Small intestine (tissue), 7 donors: ENCODE measurements at regions not wholly inside any gene's neighbourhood (a gene's known extent, or its start where the extent isn't known, plus 50 kb on each side); places are given as distances from the start of the nearest gene placed in this dataset.

Experiments
- DNase-seq, 2 donors: peaks; one replicate each; pipeline versions ENCODE4 v3.0.0 to v3.0.0-alpha.2; 2013
- FAIRE-seq: peaks from 2 replicates; lab custom pipeline; 2012; peaks lifted over from hg19 to GRCh38; lab: Jason Lieb, UNC
- H3K27ac ChIP-seq, 3 donors: one replicate each; pipeline ENCODE4 v1.5.1; 2013; ENCODE audit warnings: low read length in 2 of 3, mild to moderate bottlenecking in 2 of 3, control low read depth in 1 of 3, inconsistent platforms in 1 of 3, low read depth in 1 of 3, moderate library complexity in 1 of 3
- H3K27me3 ChIP-seq, 3 donors: one replicate each; pipeline ENCODE4 v1.6.1; 2013; ENCODE audit warnings: low read length in 3 of 3, inconsistent platforms in 1 of 3; ENCODE audit not compliant: control insufficient read depth in 3 of 3, insufficient read depth in 3 of 3
- H3K36me3 ChIP-seq, 3 donors: one replicate each; pipeline ENCODE4 v1.6.1; 2013; ENCODE audit warnings: low read length in 3 of 3, inconsistent platforms in 1 of 3, low read depth in 1 of 3, mild to moderate bottlenecking in 1 of 3, moderate library complexity in 1 of 3; ENCODE audit not compliant: control insufficient read depth in 3 of 3, insufficient read depth in 2 of 3
- H3K4me1 ChIP-seq, 3 donors: one replicate each; pipeline ENCODE4 v1.6.1; 2013; ENCODE audit warnings: low read length in 2 of 3, inconsistent platforms in 1 of 3, low read depth in 1 of 3, mild to moderate bottlenecking in 1 of 3, moderate library complexity in 1 of 3; ENCODE audit not compliant: control insufficient read depth in 3 of 3, insufficient read depth in 2 of 3
- H3K4me3 ChIP-seq, 3 donors: one replicate each; pipeline ENCODE4 v1.5.1; 2013; ENCODE audit warnings: low read length in 3 of 3, control low read depth in 1 of 3, inconsistent platforms in 1 of 3, low read depth in 1 of 3, mild to moderate bottlenecking in 1 of 3, moderate library complexity in 1 of 3
- H3K9me3 ChIP-seq, 2 donors: one replicate each; pipeline ENCODE4 v1.6.1; 2013; ENCODE audit warnings: low read depth in 1 of 2, low read length in 1 of 2; ENCODE audit not compliant: control insufficient read depth in 2 of 2, insufficient read depth in 1 of 2
- WGBS, 3 donors: extraction: QIAGEN DNeasy Blood & Tissue Kit; methylation state at CpG; one replicate each; pipeline ENCODE4 v1.1.7; 2013; 5-methylcytosine and 5-hydroxymethylcytosine counted together
- donor health status: healthy with polysubstance abuse.
- donor health status: control.
- donor health status: control.
- donor health status: Bipolar disorder and iron deficiency.
- donor health status: healthy.

DNA sequence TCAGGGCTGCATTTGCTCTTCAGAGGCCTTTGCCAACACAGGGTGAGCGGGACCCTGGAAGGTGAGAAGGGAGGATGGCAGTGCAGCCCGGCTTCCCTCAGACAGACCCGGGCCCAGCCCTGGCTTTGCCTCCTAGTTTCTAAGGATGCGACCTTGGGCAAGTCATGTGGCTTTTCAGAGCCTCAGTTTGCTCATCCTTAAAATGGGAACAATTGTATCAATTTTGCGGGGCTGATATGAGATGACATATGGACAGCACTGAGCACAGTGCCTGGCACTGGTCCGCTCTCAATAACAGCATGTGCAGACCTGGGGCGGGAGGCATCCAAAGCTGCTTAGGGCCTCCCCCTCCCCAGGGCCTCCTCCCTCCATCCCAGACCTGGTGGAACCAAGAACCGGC, 74.7 kb upstream of the THY1 start:
- Histone ChIP-seq H3K9me3 (no peaks in the 10 kb centered on the region), H3K4me3 (no peak overlapping the region), H3K27ac (no peak overlapping the region), H3K4me1 (no peaks in the 10 kb centered on the region), H3K27me3 (peaks cover 0 to 17% (median 0%) of the 10 kb centered on the region in 3 donors), H3K36me3 (no peaks in the 10 kb centered on the region)
- FAIRE-seq, result no peak
- DNase-seq, result no peak
- WGBS, 3 donors, result 77 to 79% (median 79%) methylated on average over 8 of the region's 8 CpGs

DNA sequence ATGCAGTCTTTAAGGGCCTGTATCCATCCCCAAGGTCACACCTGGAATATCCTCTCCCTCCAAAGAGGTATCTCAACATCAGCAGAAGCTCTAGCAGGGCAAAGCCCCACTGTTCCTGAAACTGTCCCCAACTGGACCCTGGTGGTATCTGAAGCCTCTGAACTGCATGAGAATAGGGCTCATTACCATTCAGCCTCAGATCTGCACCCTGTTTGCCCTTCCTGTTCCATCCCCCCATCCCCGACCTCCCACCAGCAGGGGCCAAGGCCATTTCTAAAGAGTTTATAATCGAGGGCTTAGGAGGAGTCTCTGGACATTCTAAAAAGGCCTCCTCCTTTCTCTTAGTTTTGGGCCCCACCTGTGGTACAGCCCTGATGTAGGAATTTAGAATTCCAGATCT, 74.0 kb upstream of the THY1 start:
- Histone ChIP-seq H3K36me3 (no peaks in the 10 kb centered on the region), H3K9me3 (no peaks in the 10 kb centered on the region), H3K4me1 (no peaks in the 10 kb centered on the region), H3K27ac (no peak overlapping the region), H3K4me3 (no peak overlapping the region), H3K27me3 (peaks cover 0 to 17% (median 0%) of the 10 kb centered on the region in 3 donors)
- WGBS, 3 donors, result 30 to 36% (median 32%) methylated on average over 2 of the region's 2 CpGs
- DNase-seq (no peak), FAIRE-seq (no peak)

- FAIRE-seq (no peak), DNase-seq (no peak)
- Histone ChIP-seq H3K27me3 (peaks cover 0 to 16% (median 0%) of the 10 kb centered on the region in 3 donors), H3K36me3 (no peaks in the 10 kb centered on the region), H3K9me3 (no peaks in the 10 kb centered on the region), H3K27ac (no peak overlapping the region), H3K4me3 (no peak overlapping the region), H3K4me1 (no peaks in the 10 kb centered on the region)
- 58 to 70% (median 65%) methylated on average over 9 of the region's 9 CpGs for WGBS, 3 donors
Measured at GRCh38 chr11:119496469-119496868, 73.5 kb upstream of the THY1 start.

DNA sequence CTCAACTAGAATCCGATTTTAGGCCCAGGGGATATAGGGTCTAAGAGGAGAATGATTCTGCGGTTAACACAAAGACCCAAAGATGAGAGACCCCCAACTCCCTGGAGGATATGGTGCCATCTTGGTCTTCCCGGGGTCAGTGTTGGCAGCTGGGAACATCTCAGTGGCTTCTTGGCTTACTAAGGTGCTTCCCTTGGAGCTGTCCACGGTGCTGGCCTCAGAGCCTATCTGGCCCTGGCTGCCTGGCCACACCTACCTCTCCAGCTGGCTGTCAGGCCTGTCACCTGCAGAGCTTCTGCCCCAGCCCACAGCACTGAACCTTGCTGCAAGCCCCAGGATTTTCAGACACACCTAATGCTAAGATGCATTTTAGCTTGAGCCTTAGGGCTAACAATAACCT, 70.7 kb upstream of the THY1 start:
- no peaks in the 10 kb centered on the region for H3K4me1 ChIP-seq
- DNase-seq (peak; percentile 47 to 84), FAIRE-seq (no peak)
- 42 to 48% (median 46%) methylated on average over 4 of the region's 4 CpGs for WGBS, 3 donors
- H3K4me3 ChIP-seq, result no peak overlapping the region
- H3K27ac ChIP-seq, result no peak overlapping the region
- H3K27me3 ChIP-seq, result peaks cover 0 to 16% (median 2%) of the 10 kb centered on the region in 3 donors
- no peaks in the 10 kb centered on the region for H3K36me3 ChIP-seq
- H3K9me3 ChIP-seq, result no peaks in the 10 kb centered on the region

GRCh38 chr11:119491753-119492510, 69.0 kb upstream of the THY1 start:
- no peak for FAIRE-seq
- no peak for DNase-seq
- no peaks in the 10 kb centered on the region for H3K4me1 ChIP-seq
- WGBS, 3 donors, result 43 to 71% (median 55%) methylated on average over 17 of the region's 17 CpGs
- H3K27ac ChIP-seq, result no peak overlapping the region
- H3K9me3 ChIP-seq, result no peaks in the 10 kb centered on the region
- H3K27me3 ChIP-seq, result peaks cover 0 to 5% (median 2%) of the 10 kb centered on the region in 3 donors
- no peak overlapping the region for H3K4me3 ChIP-seq
- no peaks in the 10 kb centered on the region for H3K36me3 ChIP-seq

DNA sequence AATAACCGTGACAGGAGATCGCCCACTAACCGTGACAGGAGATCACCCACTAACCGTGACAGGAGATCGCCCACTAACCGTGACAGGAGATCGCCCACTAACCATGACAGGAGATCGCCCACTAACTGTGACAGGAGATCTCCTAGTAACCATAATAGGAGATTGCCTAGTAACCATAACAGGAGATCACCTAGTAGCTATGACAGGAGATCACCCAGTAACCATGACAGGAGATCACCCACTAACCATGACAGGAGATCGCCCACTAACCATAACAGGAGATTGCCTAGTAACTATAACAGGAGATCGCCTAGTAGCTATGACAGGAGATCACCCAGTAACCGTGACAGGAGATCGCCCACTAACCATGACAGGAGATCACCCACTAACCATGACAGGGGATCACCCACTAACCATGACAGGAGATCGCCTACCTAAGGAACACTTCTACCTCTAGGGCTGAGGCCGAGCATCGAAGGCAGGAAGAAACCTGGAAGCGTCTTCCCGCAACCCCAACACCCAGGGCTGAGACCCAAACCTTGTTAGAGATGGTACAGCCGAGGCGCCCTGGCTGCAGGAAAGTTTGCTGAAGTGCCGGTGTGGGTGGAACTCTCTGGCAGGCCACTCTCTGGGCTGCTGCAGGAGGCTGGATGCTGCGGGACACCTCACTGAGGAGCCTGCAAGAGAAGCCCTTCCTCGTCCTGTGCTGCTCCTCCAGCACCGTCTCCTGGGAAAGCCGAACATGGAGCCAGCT, 67.5 kb upstream of the THY1 start:
- H3K4me3 ChIP-seq, result no peak overlapping the region
- FAIRE-seq (no peak), DNase-seq (no peak)
- 86 to 89% (median 88%) methylated on average over 24 of the region's 24 CpGs for WGBS, 3 donors
- no peaks in the 10 kb centered on the region for H3K4me1 ChIP-seq
- no peaks in the 10 kb centered on the region for H3K36me3 ChIP-seq
- no peaks in the 10 kb centered on the region for H3K9me3 ChIP-seq
- H3K27me3 ChIP-seq, result peaks cover 0 to 2% (median 2%) of the 10 kb centered on the region in 3 donors
- H3K27ac ChIP-seq, result no peak overlapping the region

- Histone ChIP-seq H3K36me3 (no peaks in the 10 kb centered on the region), H3K4me3 (no peak overlapping the region), H3K9me3 (no peaks in the 10 kb centered on the region), H3K27me3 (peaks cover 0 to 2% (median 2%) of the 10 kb centered on the region in 3 donors), H3K4me1 (no peaks in the 10 kb centered on the region), H3K27ac (no peak overlapping the region)
- DNase-seq (no peak), FAIRE-seq (no peak)
- 75 to 84% (median 81%) methylated on average over 3 of the region's 3 CpGs for WGBS, 3 donors
Measured at GRCh38 chr11:119489087-119489486, 66.1 kb upstream of the THY1 start.

- Histone ChIP-seq H3K4me1 (no peaks in the 10 kb centered on the region), H3K27ac (no peak overlapping the region), H3K4me3 (no peak overlapping the region), H3K36me3 (no peaks in the 10 kb centered on the region), H3K9me3 (no peaks in the 10 kb centered on the region), H3K27me3 (peaks cover 0 to 2% (median 2%) of the 10 kb centered on the region in 3 donors)
- FAIRE-seq (no peak), DNase-seq (no peak)
- 74 to 78% (median 75%) methylated on average over 9 of the region's 9 CpGs for WGBS, 3 donors
Measured at GRCh38 chr11:119488256-119488995, 65.5 kb upstream of the THY1 start.
